ENCODE measurements at regions not wholly inside any gene's neighbourhood (a gene's known extent, or its start where the extent isn't known, plus 50 kb on each side); places are given as distances from the start of the nearest gene placed in this dataset.

DNA sequence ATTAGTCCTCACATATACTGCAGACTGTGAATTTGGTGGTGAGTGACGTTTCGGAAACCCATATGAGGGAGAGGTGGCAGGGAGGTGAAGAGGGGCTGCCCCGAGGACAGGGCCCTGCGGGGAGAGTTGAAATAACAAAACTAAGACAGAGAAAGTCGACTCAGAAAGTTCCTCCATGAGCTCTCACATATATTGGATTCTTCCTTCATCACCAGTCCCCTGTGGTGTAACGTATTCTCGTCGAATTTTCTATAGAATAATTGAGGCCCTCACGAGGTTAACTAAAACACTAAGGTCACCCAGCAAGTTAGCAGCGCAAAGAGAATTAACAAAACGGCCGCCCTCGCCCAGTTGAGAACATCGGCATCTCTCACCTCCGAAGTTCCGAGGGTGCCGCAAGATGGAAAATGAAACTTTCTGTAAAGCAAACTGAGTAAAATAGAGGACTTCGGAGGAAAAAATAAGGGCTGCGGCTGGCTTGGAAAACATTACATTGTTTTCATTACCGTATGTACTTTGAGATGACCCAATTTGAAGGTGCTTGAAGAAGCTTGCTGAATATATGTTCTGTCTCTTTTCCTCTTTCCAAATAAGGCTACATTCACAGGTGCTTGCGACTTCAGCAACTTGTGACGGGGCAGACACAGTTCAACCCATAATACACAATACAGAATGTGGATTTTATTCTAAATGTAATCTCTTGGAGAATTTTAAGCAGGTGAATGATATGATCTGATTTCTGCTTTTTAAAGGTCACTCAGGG is 490.9 kb upstream of the JARID2 start:
- no TSS peak for BruUV-seq (replicated peaks)
- ATAC-seq = no peak
- CTCF ChIA-PET = no interaction called here
- in situ Hi-C loops (cut with HindIII; ENCODE audit: low pct_unique_long_range_greater_than_20kb, low sequenced_read_pairs) = no loop called here
- no peaks in the 10 kb centered on the region for H3K4me1 ChIP-seq (ENCODE audit: control insufficient read depth, insufficient read depth, low read length)
- no peak overlapping the region for H3K27ac ChIP-seq (ENCODE audit: low read length)
- H3K9me3 ChIP-seq (ENCODE audit: control insufficient read depth, insufficient read depth, low read depth, low read length) = no peaks in the 10 kb centered on the region
- intact Hi-C loops (cut with micrococcal nuclease; ENCODE audit: unreplicated experiment) = no loop called here
- POLR2A ChIA-PET = no interaction called here
- H3K4me3 ChIP-seq (ENCODE audit: low read depth in 2 of 2, low read length in 2 of 2) = no peak overlapping the region
- H3K36me3 ChIP-seq (ENCODE audit: control insufficient read depth, insufficient read depth, low read length) = no peaks in the 10 kb centered on the region
- no peak for DNase-seq (ENCODE audit: low read depth, low spot score)
- no peaks in the 10 kb centered on the region for H3K27me3 ChIP-seq (ENCODE audit: control insufficient read depth, insufficient read depth, low read length)
- TF ChIP-seq POLR2AphosphoS5 (IDR thresholded peaks at IDR 0.05; ENCODE audit: low read depth, low read length) (no peak), TCF7L2 (IDR thresholded peaks at IDR 0.05; ENCODE audit: low read depth, low read length) (no peak), SIN3A (IDR thresholded peaks at IDR 0.05; ENCODE audit: borderline replicate concordance, insufficient read depth, low read depth, low read length) (no peak)
- TF ChIP-seq, protein P1, sequence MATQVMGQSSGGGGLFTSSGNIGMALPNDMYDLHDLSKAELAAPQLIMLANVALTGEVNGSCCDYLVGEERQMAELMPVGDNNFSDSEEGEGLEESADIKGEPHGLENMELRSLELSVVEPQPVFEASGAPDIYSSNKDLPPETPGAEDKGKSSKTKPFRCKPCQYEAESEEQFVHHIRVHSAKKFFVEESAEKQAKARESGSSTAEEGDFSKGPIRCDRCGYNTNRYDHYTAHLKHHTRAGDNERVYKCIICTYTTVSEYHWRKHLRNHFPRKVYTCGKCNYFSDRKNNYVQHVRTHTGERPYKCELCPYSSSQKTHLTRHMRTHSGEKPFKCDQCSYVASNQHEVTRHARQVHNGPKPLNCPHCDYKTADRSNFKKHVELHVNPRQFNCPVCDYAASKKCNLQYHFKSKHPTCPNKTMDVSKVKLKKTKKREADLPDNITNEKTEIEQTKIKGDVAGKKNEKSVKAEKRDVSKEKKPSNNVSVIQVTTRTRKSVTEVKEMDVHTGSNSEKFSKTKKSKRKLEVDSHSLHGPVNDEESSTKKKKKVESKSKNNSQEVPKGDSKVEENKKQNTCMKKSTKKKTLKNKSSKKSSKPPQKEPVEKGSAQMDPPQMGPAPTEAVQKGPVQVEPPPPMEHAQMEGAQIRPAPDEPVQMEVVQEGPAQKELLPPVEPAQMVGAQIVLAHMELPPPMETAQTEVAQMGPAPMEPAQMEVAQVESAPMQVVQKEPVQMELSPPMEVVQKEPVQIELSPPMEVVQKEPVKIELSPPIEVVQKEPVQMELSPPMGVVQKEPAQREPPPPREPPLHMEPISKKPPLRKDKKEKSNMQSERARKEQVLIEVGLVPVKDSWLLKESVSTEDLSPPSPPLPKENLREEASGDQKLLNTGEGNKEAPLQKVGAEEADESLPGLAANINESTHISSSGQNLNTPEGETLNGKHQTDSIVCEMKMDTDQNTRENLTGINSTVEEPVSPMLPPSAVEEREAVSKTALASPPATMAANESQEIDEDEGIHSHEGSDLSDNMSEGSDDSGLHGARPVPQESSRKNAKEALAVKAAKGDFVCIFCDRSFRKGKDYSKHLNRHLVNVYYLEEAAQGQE (IDR thresholded peaks at IDR 0.05; ENCODE audit: insufficient read depth in 1 of 2, low read depth in 2 of 2, low read length in 1 of 2) = no peak
- TF ChIP-seq, protein P2, sequence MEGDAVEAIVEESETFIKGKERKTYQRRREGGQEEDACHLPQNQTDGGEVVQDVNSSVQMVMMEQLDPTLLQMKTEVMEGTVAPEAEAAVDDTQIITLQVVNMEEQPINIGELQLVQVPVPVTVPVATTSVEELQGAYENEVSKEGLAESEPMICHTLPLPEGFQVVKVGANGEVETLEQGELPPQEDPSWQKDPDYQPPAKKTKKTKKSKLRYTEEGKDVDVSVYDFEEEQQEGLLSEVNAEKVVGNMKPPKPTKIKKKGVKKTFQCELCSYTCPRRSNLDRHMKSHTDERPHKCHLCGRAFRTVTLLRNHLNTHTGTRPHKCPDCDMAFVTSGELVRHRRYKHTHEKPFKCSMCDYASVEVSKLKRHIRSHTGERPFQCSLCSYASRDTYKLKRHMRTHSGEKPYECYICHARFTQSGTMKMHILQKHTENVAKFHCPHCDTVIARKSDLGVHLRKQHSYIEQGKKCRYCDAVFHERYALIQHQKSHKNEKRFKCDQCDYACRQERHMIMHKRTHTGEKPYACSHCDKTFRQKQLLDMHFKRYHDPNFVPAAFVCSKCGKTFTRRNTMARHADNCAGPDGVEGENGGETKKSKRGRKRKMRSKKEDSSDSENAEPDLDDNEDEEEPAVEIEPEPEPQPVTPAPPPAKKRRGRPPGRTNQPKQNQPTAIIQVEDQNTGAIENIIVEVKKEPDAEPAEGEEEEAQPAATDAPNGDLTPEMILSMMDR (IDR thresholded peaks at IDR 0.05) = no peak

DNA sequence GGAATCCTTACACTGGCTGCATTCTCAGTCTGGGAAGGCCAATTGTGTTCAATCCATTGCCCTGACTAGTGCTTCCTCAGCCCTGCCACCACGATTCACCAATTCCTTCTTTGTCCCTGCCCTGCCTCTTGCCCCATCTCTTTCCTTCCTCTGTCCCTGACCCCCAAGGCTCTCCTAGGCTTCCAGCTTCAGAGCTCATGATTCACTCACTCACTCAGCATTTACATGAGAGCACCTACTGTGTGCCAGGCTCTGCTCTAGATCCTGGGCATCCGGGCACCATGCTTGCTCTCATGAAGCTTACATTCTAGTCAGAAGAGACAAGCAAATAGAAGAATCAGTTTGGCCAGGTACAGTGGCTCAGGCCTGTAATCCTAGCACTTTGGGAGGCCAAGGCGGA is 489.5 kb upstream of the JARID2 start:
- CTCF ChIA-PET = no interaction called here
- Histone ChIP-seq H3K27me3 (ENCODE audit: control insufficient read depth, insufficient read depth, low read length) (no peaks in the 10 kb centered on the region), H3K4me1 (ENCODE audit: control insufficient read depth, insufficient read depth, low read length) (no peaks in the 10 kb centered on the region), H3K4me3 (ENCODE audit: low read depth in 2 of 2, low read length in 2 of 2) (no peak overlapping the region), H3K36me3 (ENCODE audit: control insufficient read depth, insufficient read depth, low read length) (no peaks in the 10 kb centered on the region), H3K27ac (ENCODE audit: low read length) (no peak overlapping the region), H3K9me3 (ENCODE audit: control insufficient read depth, insufficient read depth, low read depth, low read length) (no peaks in the 10 kb centered on the region)
- DNase-seq (ENCODE audit: low read depth, low spot score) (no peak), ATAC-seq (no peak)
- intact Hi-C loops (cut with micrococcal nuclease; ENCODE audit: unreplicated experiment) = no loop called here
- TF ChIP-seq TCF7L2 (IDR thresholded peaks at IDR 0.05; ENCODE audit: low read depth, low read length) = no peak
- TF ChIP-seq SIN3A (IDR thresholded peaks at IDR 0.05; ENCODE audit: borderline replicate concordance, insufficient read depth, low read depth, low read length) = no peak
- TF ChIP-seq, protein P2 (IDR thresholded peaks at IDR 0.05) = no peak
- TF ChIP-seq POLR2AphosphoS5 (IDR thresholded peaks at IDR 0.05; ENCODE audit: low read depth, low read length) = no peak
- TF ChIP-seq, protein P1 (IDR thresholded peaks at IDR 0.05; ENCODE audit: insufficient read depth in 1 of 2, low read depth in 2 of 2, low read length in 1 of 2) = no peak
- in situ Hi-C loops (cut with HindIII; ENCODE audit: low pct_unique_long_range_greater_than_20kb, low sequenced_read_pairs) = no loop called here
- no TSS peak for BruUV-seq (replicated peaks)
- POLR2A ChIA-PET = no interaction called here
